CD14-positive monocyte (primary cell): ENCODE measurements at regions not wholly inside any gene's neighbourhood (a gene's known extent, or its start where the extent isn't known, plus 50 kb on each side); places are given as distances from the start of the nearest gene placed in this dataset.

ENCODE experiments used
- DNase-seq, 3 donors: peaks; one replicate each; pipeline ENCODE4 v3.0.0-alpha.2; 2011 to 2022
- H2AFZ ChIP-seq: 2 replicates; pipeline ENCODE4 v1.6.0; 2012; ENCODE audit warnings: mild to moderate bottlenecking, low read depth, low read length, inconsistent platforms; ENCODE audit not compliant: insufficient read depth, poor library complexity, severe bottlenecking
- H3K27ac ChIP-seq, 2 donors: 1 replicate in 1 of 2; 2 replicates in 1 of 2; pipeline ENCODE4 v1.5.1; 2012 to 2013; ENCODE audit warnings: low read length in 2 of 2, control low read depth in 1 of 2, inconsistent platforms in 1 of 2, low read depth in 1 of 2, mild to moderate bottlenecking in 1 of 2
- H3K27me3 ChIP-seq, 2 donors: one replicate each; pipeline versions ENCODE4 v1.6.0 to v1.6.1; 2011 to 2013; ENCODE audit warnings: low read length in 2 of 2; ENCODE audit not compliant: control insufficient read depth in 2 of 2, insufficient read depth in 2 of 2
- H3K36me3 ChIP-seq, 2 donors: replicated peaks in 1 of 2; 1 replicate in 1 of 2; 2 replicates in 1 of 2; pipeline versions ENCODE4 v1.5.1 to v1.6.1; 2012 to 2013; ENCODE audit warnings: low read length in 2 of 2, control low read depth in 1 of 2, inconsistent platforms in 1 of 2, mild to moderate bottlenecking in 1 of 2; ENCODE audit not compliant: insufficient read depth in 2 of 2, control insufficient read depth in 1 of 2
- H3K4me1 ChIP-seq, 2 donors: 1 replicate in 1 of 2; 2 replicates in 1 of 2; pipeline versions ENCODE4 v1.5.1 to v1.6.1; 2012 to 2013; ENCODE audit warnings: low read length in 2 of 2, control low read depth in 1 of 2, inconsistent platforms in 1 of 2, mild to moderate bottlenecking in 1 of 2, moderate library complexity in 1 of 2; ENCODE audit not compliant: insufficient read depth in 2 of 2, control insufficient read depth in 1 of 2
- H3K4me2 ChIP-seq: replicated peaks from 2 replicates; pipeline ENCODE3; 2012; ENCODE audit warnings: low read length, moderate library complexity, mild to moderate bottlenecking; ENCODE audit not compliant: poor library complexity, severe bottlenecking; ENCODE audit errors: extremely low read depth
- H3K4me3 ChIP-seq, 3 experiments: fragments of 200-600 bp in 1 of 3; sonication (generic) in 1 of 3; replicated peaks in 1 of 3; 1 replicate in 2 of 3; 2 replicates in 1 of 3; pipeline ENCODE4 v1.5.1; 2011 to 2013; ENCODE audit warnings: low read length in 3 of 3, mild to moderate bottlenecking in 3 of 3, control low read depth in 2 of 3, low read depth in 2 of 3, inconsistent platforms in 1 of 3, moderate library complexity in 1 of 3
- H3K79me2 ChIP-seq: 2 replicates; pipeline ENCODE4 v1.6.0; 2012; ENCODE audit warnings: mild to moderate bottlenecking, control low read depth, inconsistent platforms, low read length, moderate library complexity; ENCODE audit not compliant: insufficient read depth
- H3K9ac ChIP-seq: 2 replicates; pipeline ENCODE4 v1.6.0; 2017; ENCODE audit warnings: low read length, mild to moderate bottlenecking; ENCODE audit not compliant: insufficient read depth, poor library complexity, severe bottlenecking
- H3K9me3 ChIP-seq, 2 donors: replicated peaks in 1 of 2; 1 replicate in 1 of 2; 2 replicates in 1 of 2; pipeline versions ENCODE4 v1.5.1 to v1.6.1; 2012 to 2013; ENCODE audit warnings: low read length in 2 of 2, control low read depth in 1 of 2; ENCODE audit not compliant: control insufficient read depth in 1 of 2, insufficient read depth in 1 of 2
- H4K20me1 ChIP-seq: 2 replicates; pipeline ENCODE4 v1.6.0; 2012; ENCODE audit warnings: mild to moderate bottlenecking, low read length, control low read depth, moderate library complexity; ENCODE audit not compliant: insufficient read depth
- H3K27ac Mint-ChIP-seq, 7 donors: one replicate each; pipeline ENCODE4 v1.8.0; 2020; ENCODE audit warnings: mild to moderate bottlenecking in 7 of 7, mixed read lengths in 7 of 7, moderate library complexity in 6 of 7, inconsistent platforms in 2 of 7
- H3K27me3 Mint-ChIP-seq, 3 donors: one replicate each; pipeline ENCODE4 v1.8.0; 2021 to 2022; ENCODE audit warnings: low read depth in 3 of 3, mild to moderate bottlenecking in 3 of 3, mixed read lengths in 3 of 3, moderate library complexity in 3 of 3, inconsistent platforms in 1 of 3
- H3K36me3 Mint-ChIP-seq, 2 donors: one replicate each; pipeline ENCODE4 v1.8.0; 2020; ENCODE audit warnings: mixed read lengths in 2 of 2, inconsistent platforms in 1 of 2, mild to moderate bottlenecking in 1 of 2
- H3K4me1 Mint-ChIP-seq: one replicate; pipeline ENCODE4 v1.8.0; 2020; ENCODE audit warnings: mild to moderate bottlenecking, mixed read lengths
- H3K4me3 Mint-ChIP-seq, 2 donors: one replicate each; pipeline ENCODE4 v1.8.0; 2020; ENCODE audit warnings: mild to moderate bottlenecking in 2 of 2, mixed read lengths in 2 of 2, moderate library complexity in 1 of 2
- H3K9me3 Mint-ChIP-seq, 7 donors: one replicate each; pipeline ENCODE4 v1.8.0; 2020 to 2022; ENCODE audit warnings: mixed read lengths in 7 of 7, mild to moderate bottlenecking in 6 of 7, moderate library complexity in 6 of 7, inconsistent platforms in 2 of 7
- WGBS: methylation state at CpG from one replicate; pipeline ENCODE4 v1.1.5; 2013; ENCODE audit warnings: missing lambda C conversion rate; ENCODE audit not compliant: insufficient coverage; 5-methylcytosine and 5-hydroxymethylcytosine counted together
- intact Hi-C, 2 donors: fragments of 100-400 bp; cut with micrococcal nuclease; formaldehyde crosslinking; loops; one replicate each; pipeline versions ENCODE4 v1.15.0 to v1.15.1; 2023
- TF ChIP-seq, protein P1 (sequence below): fragments of 200-600 bp; IDR thresholded peaks from one replicate; pipeline ENCODE4 v1.8.0; 2022; ENCODE audit warnings: antibody characterized with exemption, mild to moderate bottlenecking

GRCh38 chr11:81496601-81497000, 1237.1 kb downstream of the FAM181B start:
- H3K9me3 ChIP-seq = no peaks in the 10 kb centered on the region
- Mint-ChIP-seq H3K4me1 (no peaks in the 10 kb centered on the region), H3K4me3 (no peak overlapping the region), H3K27ac (no peak overlapping the region), H3K36me3 (no peaks in the 10 kb centered on the region), H3K27me3 (peaks cover 0 to 3% (median 0%) of the 10 kb centered on the region in 3 donors), H3K9me3 (no peaks in the 10 kb centered on the region)
- DNase-seq = no peak
- intact Hi-C loops = no loop called here
- no peaks in the 10 kb centered on the region for H3K4me1 ChIP-seq
- no peaks in the 10 kb centered on the region for H3K79me2 ChIP-seq
- H3K27ac ChIP-seq = no peak overlapping the region
- TF ChIP-seq, protein P1, sequence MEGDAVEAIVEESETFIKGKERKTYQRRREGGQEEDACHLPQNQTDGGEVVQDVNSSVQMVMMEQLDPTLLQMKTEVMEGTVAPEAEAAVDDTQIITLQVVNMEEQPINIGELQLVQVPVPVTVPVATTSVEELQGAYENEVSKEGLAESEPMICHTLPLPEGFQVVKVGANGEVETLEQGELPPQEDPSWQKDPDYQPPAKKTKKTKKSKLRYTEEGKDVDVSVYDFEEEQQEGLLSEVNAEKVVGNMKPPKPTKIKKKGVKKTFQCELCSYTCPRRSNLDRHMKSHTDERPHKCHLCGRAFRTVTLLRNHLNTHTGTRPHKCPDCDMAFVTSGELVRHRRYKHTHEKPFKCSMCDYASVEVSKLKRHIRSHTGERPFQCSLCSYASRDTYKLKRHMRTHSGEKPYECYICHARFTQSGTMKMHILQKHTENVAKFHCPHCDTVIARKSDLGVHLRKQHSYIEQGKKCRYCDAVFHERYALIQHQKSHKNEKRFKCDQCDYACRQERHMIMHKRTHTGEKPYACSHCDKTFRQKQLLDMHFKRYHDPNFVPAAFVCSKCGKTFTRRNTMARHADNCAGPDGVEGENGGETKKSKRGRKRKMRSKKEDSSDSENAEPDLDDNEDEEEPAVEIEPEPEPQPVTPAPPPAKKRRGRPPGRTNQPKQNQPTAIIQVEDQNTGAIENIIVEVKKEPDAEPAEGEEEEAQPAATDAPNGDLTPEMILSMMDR = no peak
- no CpG with 5 or more reads among the region's 1 CpG for WGBS
- no peak overlapping the region for H3K4me2 ChIP-seq
- no peaks in the 10 kb centered on the region for H3K36me3 ChIP-seq
- H2AFZ ChIP-seq = no peak overlapping the region
- no peak overlapping the region for H3K4me3 ChIP-seq
- no peaks in the 10 kb centered on the region for H3K27me3 ChIP-seq
- no peaks in the 10 kb centered on the region for H4K20me1 ChIP-seq
- no peak overlapping the region for H3K9ac ChIP-seq

DNA sequence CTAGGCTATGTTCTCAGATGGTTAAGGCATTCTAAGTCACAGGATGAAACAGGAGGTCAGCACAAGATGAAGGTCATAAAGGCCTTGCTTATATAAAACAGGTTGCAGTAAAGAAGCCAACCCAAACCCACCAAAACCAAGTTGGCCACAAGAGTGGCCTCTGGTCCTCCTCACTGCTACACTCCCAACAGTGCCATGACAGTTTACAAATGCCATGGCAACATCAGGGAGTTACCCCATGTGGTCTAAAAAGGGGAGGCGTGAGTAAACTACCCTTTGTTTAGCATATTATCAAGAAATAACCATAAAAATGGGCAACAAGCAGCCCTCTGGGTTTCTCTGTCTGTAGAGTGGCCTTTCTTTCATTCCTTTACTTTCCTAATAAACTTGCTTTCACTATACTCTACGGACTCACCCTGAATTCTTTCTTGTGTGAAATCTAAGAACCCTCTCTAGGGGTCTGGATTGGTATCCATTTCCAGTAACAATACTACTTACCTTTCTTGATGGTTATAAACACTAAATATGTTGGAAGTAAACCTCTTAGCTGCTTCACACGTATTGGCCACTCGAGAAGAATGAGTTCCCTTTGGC, 1237.9 kb downstream of the FAM181B start:
- Histone ChIP-seq H3K36me3 (no peaks in the 10 kb centered on the region), H3K4me3 (no peak overlapping the region), H3K79me2 (no peaks in the 10 kb centered on the region), H3K9me3 (no peaks in the 10 kb centered on the region), H3K9ac (no peak overlapping the region), H3K27ac (no peak overlapping the region), H3K4me1 (no peaks in the 10 kb centered on the region), H2AFZ (no peak overlapping the region), H3K27me3 (no peaks in the 10 kb centered on the region), H3K4me2 (no peak overlapping the region), H4K20me1 (no peaks in the 10 kb centered on the region)
- Mint-ChIP-seq H3K27ac (no peak overlapping the region), H3K9me3 (no peaks in the 10 kb centered on the region), H3K4me1 (no peaks in the 10 kb centered on the region), H3K27me3 (peaks cover 0 to 3% (median 0%) of the 10 kb centered on the region in 3 donors), H3K36me3 (no peaks in the 10 kb centered on the region), H3K4me3 (no peak overlapping the region)
- no peak for DNase-seq
- intact Hi-C loops = no loop called here
- no CpG with 5 or more reads among the region's 4 CpGs for WGBS
- TF ChIP-seq, protein P1 = no peak
